ENCODE measurements at regions not wholly inside any gene's neighbourhood (a gene's known extent, or its start where the extent isn't known, plus 50 kb on each side); places are given as distances from the start of the nearest gene placed in this dataset.
"Not testable (repeated sequence)": the region's sequence is repeated elsewhere in the genome, so short reads cannot be mapped to it uniquely, and the experiment has no call there.

GRCh38 chr6:81353262-81353661, 399.2 kb downstream of the TENT5A start:
- no peak overlapping the region for H3K4me3 ChIP-seq (ENCODE audit: low read depth in 1 of 2, low read length in 1 of 2)

GRCh38 chr6:81344026-81344425, 408.5 kb downstream of the TENT5A start:
- not testable (repeated sequence) for H3K4me1 ChIP-seq (ENCODE audit: control insufficient read depth in 1 of 2, insufficient read depth in 1 of 2, low read depth in 1 of 2, low read length in 1 of 2); H3K4me3 ChIP-seq (ENCODE audit: low read depth in 1 of 2, low read length in 1 of 2); H3K9me3 ChIP-seq; H3K27me3 ChIP-seq; H3K36me3 ChIP-seq; H3K27ac ChIP-seq

More at GRCh38 chr6:81353262-81353661, 399.2 kb downstream of the TENT5A start:
- H3K36me3 ChIP-seq: no peaks in the 10 kb centered on the region
- H3K9me3 ChIP-seq: no peaks in the 10 kb centered on the region
- TF ChIP-seq CTCF (IDR thresholded peaks at IDR 0.05): no peak
- H3K4me1 ChIP-seq (ENCODE audit: control insufficient read depth in 1 of 2, insufficient read depth in 1 of 2, low read depth in 1 of 2, low read length in 1 of 2): no peaks in the 10 kb centered on the region
- no peak overlapping the region for H3K27ac ChIP-seq
- no peaks in the 10 kb centered on the region for H3K27me3 ChIP-seq

- Histone ChIP-seq H3K4me3 (ENCODE audit: low read depth in 1 of 2, low read length in 1 of 2) (no peak overlapping the region), H3K9me3 (no peaks in the 10 kb centered on the region), H3K36me3 (no peaks in the 10 kb centered on the region), H3K27ac (no peak overlapping the region), H3K27me3 (no peaks in the 10 kb centered on the region), H3K4me1 (ENCODE audit: control insufficient read depth in 1 of 2, insufficient read depth in 1 of 2, low read depth in 1 of 2, low read length in 1 of 2) (peaks cover 0 to 3% of the 10 kb centered on the region in 2 experiments)
- no peak for TF ChIP-seq CTCF (IDR thresholded peaks at IDR 0.05)
Measured at GRCh38 chr6:81340946-81341345, 411.5 kb downstream of the TENT5A start.

- TF ChIP-seq CTCF (IDR thresholded peaks at IDR 0.05): no peak
- Histone ChIP-seq H3K4me3 (ENCODE audit: low read depth in 1 of 2, low read length in 1 of 2) (no peak overlapping the region), H3K36me3 (no peaks in the 10 kb centered on the region), H3K4me1 (ENCODE audit: control insufficient read depth in 1 of 2, insufficient read depth in 1 of 2, low read depth in 1 of 2, low read length in 1 of 2) (no peaks in the 10 kb centered on the region), H3K27ac (no peak overlapping the region), H3K9me3 (no peaks in the 10 kb centered on the region), H3K27me3 (no peaks in the 10 kb centered on the region)
Measured at GRCh38 chr6:81331526-81331925, 421.0 kb downstream of the TENT5A start.

- Histone ChIP-seq H3K9me3 (no peaks in the 10 kb centered on the region), H3K4me3 (ENCODE audit: low read depth in 1 of 2, low read length in 1 of 2) (no peak overlapping the region), H3K4me1 (ENCODE audit: control insufficient read depth in 1 of 2, insufficient read depth in 1 of 2, low read depth in 1 of 2, low read length in 1 of 2) (no peaks in the 10 kb centered on the region), H3K27ac (no peak overlapping the region), H3K27me3 (no peaks in the 10 kb centered on the region), H3K36me3 (no peaks in the 10 kb centered on the region)
- TF ChIP-seq CTCF (IDR thresholded peaks at IDR 0.05): no peak
Measured at GRCh38 chr6:81328700-81329099, 423.8 kb downstream of the TENT5A start.

- H3K36me3 ChIP-seq: no peaks in the 10 kb centered on the region
- no peak overlapping the region for H3K4me3 ChIP-seq (ENCODE audit: low read depth in 1 of 2, low read length in 1 of 2)
- no peak for TF ChIP-seq CTCF (IDR thresholded peaks at IDR 0.05)
- H3K4me1 ChIP-seq (ENCODE audit: control insufficient read depth in 1 of 2, insufficient read depth in 1 of 2, low read depth in 1 of 2, low read length in 1 of 2): no peaks in the 10 kb centered on the region
- H3K9me3 ChIP-seq: no peaks in the 10 kb centered on the region
- H3K27me3 ChIP-seq: no peaks in the 10 kb centered on the region
- no peak overlapping the region for H3K27ac ChIP-seq
Measured at GRCh38 chr6:81326881-81327561, 425.5 kb downstream of the TENT5A start.

Measured in neutrophil (primary cell).